Right forelimb (tissue), 1 donor: ENCODE measurements at regions not wholly inside any gene's neighbourhood (a gene's known extent, or its start where the extent isn't known, plus 50 kb on each side); places are given as distances from the start of the nearest gene placed in this dataset.

Experiments used
- DNase-seq: peaks from one replicate; pipeline ENCODE4 v3.0.0-alpha.2; 2018

- DNase-seq = no peak
These were observed 238.5 kb downstream of the MTX2 start for GRCh38 chr2:176507786-176508185.

- DNase-seq = no peak
These were observed 239.1 kb downstream of the MTX2 start for GRCh38 chr2:176508374-176508773.

- no peak for DNase-seq
These were observed 239.9 kb downstream of the MTX2 start for GRCh38 chr2:176508984-176509740.

- DNase-seq = no peak
These were observed 245.0 kb downstream of the MTX2 start for GRCh38 chr2:176514276-176514675.

- DNase-seq = no peak
These were observed 245.7 kb downstream of the MTX2 start for GRCh38 chr2:176514805-176515500.

- no peak for DNase-seq
These were observed 246.9 kb downstream of the MTX2 start for GRCh38 chr2:176516051-176516602.

GRCh38 chr2:176518823-176519222 is 249.6 kb downstream of the MTX2 start:
- no peak for DNase-seq

- no peak for DNase-seq
These were observed 252.8 kb downstream of the MTX2 start for GRCh38 chr2:176521878-176522670.

GRCh38 chr2:176525086-176525485 is 255.8 kb downstream of the MTX2 start:
- no peak for DNase-seq

GRCh38 chr2:176526995-176527901 is 258.0 kb downstream of the MTX2 start:
- peak; percentile 62 for DNase-seq

GRCh38 chr2:176531608-176532007 is 262.4 kb downstream of the MTX2 start:
- DNase-seq = no peak

- no peak for DNase-seq
These were observed 264.4 kb downstream of the MTX2 start for GRCh38 chr2:176533505-176534193.

- no peak for DNase-seq
These were observed 265.7 kb downstream of the MTX2 start for GRCh38 chr2:176534798-176535466.

- no peak for DNase-seq
These were observed 266.3 kb downstream of the MTX2 start for GRCh38 chr2:176535467-176536113.

- DNase-seq = no peak
These were observed 267.3 kb downstream of the MTX2 start for GRCh38 chr2:176536439-176537133.

- DNase-seq = no peak
These were observed 268.7 kb downstream of the MTX2 start for GRCh38 chr2:176537932-176538331.

- DNase-seq = no peak
These were observed 271.8 kb downstream of the MTX2 start for GRCh38 chr2:176540995-176541394.

GRCh38 chr2:176542476-176542875 is 273.2 kb downstream of the MTX2 start:
- DNase-seq = no peak

GRCh38 chr2:176544557-176544956 is 275.3 kb downstream of the MTX2 start:
- no peak for DNase-seq
